Fibroblast of lung (primary cell): ENCODE measurements at regions not wholly inside any gene's neighbourhood (a gene's known extent, or its start where the extent isn't known, plus 50 kb on each side); places are given as distances from the start of the nearest gene placed in this dataset.

Experiments
- DNase-seq, 2 donors: peaks; one replicate each; pipeline versions ENCODE4 v3.0.0 to v3.0.0-alpha.2; 2010; ENCODE audit warnings: low read depth in 2 of 2
- H2AFZ ChIP-seq: 2 replicates; pipeline ENCODE4 v1.5.1; 2012; ENCODE audit warnings: low read length, control low read depth, inconsistent platforms
- H3K27ac ChIP-seq: 2 replicates; pipeline ENCODE4 v1.5.1; 2011; ENCODE audit warnings: low read length, control low read depth; ENCODE audit not compliant: insufficient read depth
- H3K27me3 ChIP-seq: 2 replicates; pipeline ENCODE4 v1.5.1; 2011; ENCODE audit warnings: mild to moderate bottlenecking, low read length; ENCODE audit not compliant: control insufficient read depth, insufficient read depth
- H3K36me3 ChIP-seq: 2 replicates; pipeline ENCODE4 v1.5.1; 2011; ENCODE audit warnings: low read length; ENCODE audit not compliant: control insufficient read depth, insufficient read depth
- H3K4me1 ChIP-seq: 2 replicates; pipeline ENCODE4 v1.5.1; 2011; ENCODE audit warnings: low read length; ENCODE audit not compliant: control insufficient read depth, insufficient read depth; ENCODE audit errors: extremely low read depth
- H3K4me2 ChIP-seq: 2 replicates; pipeline ENCODE4 v1.5.1; 2011; ENCODE audit warnings: low read length, control low read depth; ENCODE audit not compliant: insufficient read depth; ENCODE audit errors: extremely low read depth
- H3K4me3 ChIP-seq, 4 experiments: fragments of 200-600 bp in 1 of 4; sonication (generic) in 1 of 4; replicated peaks in 1 of 4; 2 replicates each; pipeline ENCODE4 v1.5.1; 2011 to 2016; ENCODE audit warnings: low read length in 4 of 4, low read depth in 3 of 4, mild to moderate bottlenecking in 3 of 4, control low read depth in 2 of 4, inconsistent platforms in 1 of 4, mixed read lengths in 1 of 4; ENCODE audit not compliant: insufficient read depth in 1 of 4; ENCODE audit errors: control extremely low read depth in 1 of 4
- H3K79me2 ChIP-seq: 2 replicates; pipeline ENCODE4 v1.5.1; 2012; ENCODE audit warnings: mild to moderate bottlenecking, low read length, inconsistent platforms; ENCODE audit not compliant: control insufficient read depth, insufficient read depth
- H3K9ac ChIP-seq: 2 replicates; pipeline ENCODE4 v1.5.1; 2011; ENCODE audit warnings: mild to moderate bottlenecking, low read length, control low read depth; ENCODE audit not compliant: insufficient read depth
- H3K9me3 ChIP-seq: 2 replicates; pipeline ENCODE4 v1.5.1; 2012; ENCODE audit warnings: low read depth, low read length; ENCODE audit not compliant: control insufficient read depth, insufficient read depth
- H4K20me1 ChIP-seq: 2 replicates; pipeline ENCODE4 v1.5.1; 2011; ENCODE audit warnings: low read length; ENCODE audit not compliant: control insufficient read depth, insufficient read depth; ENCODE audit errors: extremely low read depth
- CTCF ChIP-seq, 2 donors: IDR thresholded peaks in 1 of 2; conservative IDR thresholded peaks in 1 of 2; 1 replicate in 1 of 2; 2 replicates in 1 of 2; pipeline ENCODE4 v1.5.1; 2011 to 2012; ENCODE audit warnings: low read length in 2 of 2, control low read depth in 1 of 2, inconsistent platforms in 1 of 2, low read depth in 1 of 2, mild to moderate bottlenecking in 1 of 2
- EZH2 ChIP-seq: IDR thresholded peaks from 2 replicates; pipeline ENCODE4 v1.5.1; 2012; ENCODE audit warnings: low read length, control low read depth, mild to moderate bottlenecking; ENCODE audit errors: missing control alignments

GRCh38 chr3:64808061-64808460 is 120.3 kb upstream of the ADAMTS9 start:
- H4K20me1 ChIP-seq: no peaks in the 10 kb centered on the region
- no peak for DNase-seq

GRCh38 chr3:64806668-64807605 is 119.1 kb upstream of the ADAMTS9 start:
- DNase-seq: no peak
- no peak overlapping the region for H3K9ac ChIP-seq
- no peaks in the 10 kb centered on the region for H3K4me1 ChIP-seq
- H3K27me3 ChIP-seq: no peaks in the 10 kb centered on the region
- no peak overlapping the region for H3K4me2 ChIP-seq
- H3K79me2 ChIP-seq: no peaks in the 10 kb centered on the region
- no peaks in the 10 kb centered on the region for H4K20me1 ChIP-seq
- no peaks in the 10 kb centered on the region for H3K36me3 ChIP-seq
- H3K27ac ChIP-seq: no peak overlapping the region
- no peak for TF ChIP-seq CTCF (conservative IDR thresholded peaks at IDR 0.05 in 1 of 2, IDR thresholded peaks at IDR 0.05 in 1 of 2; ENCODE audit: low read depth in 1 of 2, low read length in 2 of 2)
- no peak for TF ChIP-seq EZH2
- H3K4me3 ChIP-seq: no peak overlapping the region
- H3K9me3 ChIP-seq: no peaks in the 10 kb centered on the region
- no peak overlapping the region for H2AFZ ChIP-seq

More at GRCh38 chr3:64808061-64808460, 120.3 kb upstream of the ADAMTS9 start:
- Histone ChIP-seq H3K27ac (no peak overlapping the region), H3K36me3 (no peaks in the 10 kb centered on the region), H3K27me3 (no peaks in the 10 kb centered on the region), H3K9me3 (no peaks in the 10 kb centered on the region), H3K4me2 (no peak overlapping the region), H3K4me3 (no peak overlapping the region), H3K4me1 (no peaks in the 10 kb centered on the region), H3K79me2 (no peaks in the 10 kb centered on the region), H3K9ac (no peak overlapping the region), H2AFZ (no peak overlapping the region)
- TF ChIP-seq CTCF (conservative IDR thresholded peaks at IDR 0.05 in 1 of 2, IDR thresholded peaks at IDR 0.05 in 1 of 2; ENCODE audit: low read depth in 1 of 2, low read length in 2 of 2): no peak

GRCh38 chr3:64805978-64806377 is 118.2 kb upstream of the ADAMTS9 start:
- no peak overlapping the region for H3K27ac ChIP-seq
- TF ChIP-seq CTCF (conservative IDR thresholded peaks at IDR 0.05 in 1 of 2, IDR thresholded peaks at IDR 0.05 in 1 of 2; ENCODE audit: low read depth in 1 of 2, low read length in 2 of 2) (no peak), EZH2 (no peak)
- H3K4me2 ChIP-seq: no peak overlapping the region
- no peaks in the 10 kb centered on the region for H4K20me1 ChIP-seq
- H3K4me3 ChIP-seq: no peak overlapping the region
- no peaks in the 10 kb centered on the region for H3K27me3 ChIP-seq
- no peaks in the 10 kb centered on the region for H3K9me3 ChIP-seq
- H3K36me3 ChIP-seq: no peaks in the 10 kb centered on the region
- H3K79me2 ChIP-seq: no peaks in the 10 kb centered on the region
- no peak overlapping the region for H2AFZ ChIP-seq
- no peaks in the 10 kb centered on the region for H3K4me1 ChIP-seq
- H3K9ac ChIP-seq: no peak overlapping the region
- no peak for DNase-seq
